WI38 (cell line): ENCODE measurements at regions not wholly inside any gene's neighbourhood (a gene's known extent, or its start where the extent isn't known, plus 50 kb on each side); places are given as distances from the start of the nearest gene placed in this dataset.

ENCODE experiments used
- H3K4me3 ChIP-seq: 2 replicates; pipeline ENCODE4 v1.5.1; 2011; ENCODE audit warnings: low read depth, mild to moderate bottlenecking, control low read depth, low read length
- CTCF ChIP-seq: IDR thresholded peaks from 2 replicates; pipeline ENCODE4 v1.5.1; 2012; ENCODE audit warnings: low read depth, mild to moderate bottlenecking, control low read depth, low read length

DNA sequence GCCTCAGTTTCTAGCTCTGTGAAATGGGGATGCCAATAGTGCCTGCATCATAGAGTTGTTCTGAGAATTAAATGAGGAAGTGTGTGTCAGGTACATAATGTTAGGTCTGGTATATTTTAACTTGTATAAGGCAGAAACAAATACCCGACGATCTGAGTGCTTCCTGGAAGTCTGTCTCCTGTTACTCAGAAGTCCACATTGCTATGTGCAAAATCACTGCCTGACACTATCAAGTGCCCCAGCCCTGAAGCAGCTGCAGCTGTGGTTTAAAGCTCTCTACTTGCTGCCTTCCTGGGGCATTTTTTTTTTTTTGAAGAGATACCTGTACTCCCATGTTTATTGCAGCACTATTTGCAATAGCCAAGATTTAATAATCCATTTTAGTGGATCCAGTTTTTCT, 125.3 kb downstream of the SLC4A3 start:
- no peak for TF ChIP-seq CTCF
- no peak overlapping the region for H3K4me3 ChIP-seq

DNA sequence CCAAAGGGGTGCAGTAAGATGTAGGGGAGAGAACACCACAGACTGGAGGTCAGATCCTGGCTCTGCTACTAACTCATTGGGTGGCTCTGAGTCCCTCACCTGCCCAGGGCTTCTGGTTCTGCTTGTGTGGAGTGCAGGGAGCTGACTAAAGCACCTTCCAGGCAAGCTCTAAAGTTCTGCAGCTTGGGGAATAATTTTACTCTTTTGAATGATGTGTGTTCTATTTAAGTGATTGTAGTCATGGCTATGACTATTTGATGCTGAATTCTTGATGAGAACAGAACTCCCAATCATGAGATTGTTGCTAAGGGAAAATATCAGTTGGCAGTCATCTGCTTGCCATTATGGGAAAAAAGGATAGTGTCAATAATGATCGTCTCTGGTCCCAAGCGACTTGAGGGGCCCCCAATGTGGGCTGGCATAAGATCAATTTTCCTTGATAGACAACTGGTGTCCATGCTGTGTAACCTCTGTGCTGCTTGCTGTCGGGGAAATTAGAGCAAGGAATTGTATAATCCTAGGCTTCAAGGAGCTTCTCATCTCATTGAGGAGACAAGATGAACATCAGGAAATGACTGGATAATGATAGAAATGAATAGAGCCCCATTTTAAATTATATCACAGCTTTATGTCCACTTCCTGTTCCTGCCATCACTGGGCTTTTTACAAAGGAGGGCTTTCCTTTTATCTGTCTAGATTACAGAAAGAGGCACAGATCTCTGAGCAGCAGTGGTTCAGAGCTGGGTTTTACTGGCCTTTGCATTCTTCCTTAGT, 131.7 kb downstream of the SLC4A3 start:
- no peak for TF ChIP-seq CTCF

DNA sequence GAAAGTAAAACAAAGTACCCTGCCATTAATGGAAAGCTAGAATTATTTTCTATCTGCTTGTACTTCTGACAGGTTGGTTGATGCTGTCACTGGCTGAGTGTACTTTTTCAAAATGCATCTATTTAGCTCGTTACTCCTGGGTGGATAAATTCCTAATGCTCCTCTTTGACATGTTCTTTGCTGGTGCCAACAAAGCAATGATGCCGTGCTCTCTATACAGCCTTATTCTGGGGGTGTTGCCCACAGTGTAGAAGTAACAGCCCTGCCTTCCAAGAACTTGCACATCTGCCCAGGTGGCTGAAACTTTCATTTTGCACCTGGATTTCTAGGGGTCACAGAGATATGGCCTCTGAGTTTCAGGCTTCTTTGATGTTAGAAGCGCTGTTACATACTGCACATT, 132.4 kb downstream of the SLC4A3 start:
- H3K4me3 ChIP-seq = no peak overlapping the region
- no peak for TF ChIP-seq CTCF

More for the DNA sequence above, 131.7 kb downstream of the SLC4A3 start:
- H3K4me3 ChIP-seq = no peak overlapping the region

DNA sequence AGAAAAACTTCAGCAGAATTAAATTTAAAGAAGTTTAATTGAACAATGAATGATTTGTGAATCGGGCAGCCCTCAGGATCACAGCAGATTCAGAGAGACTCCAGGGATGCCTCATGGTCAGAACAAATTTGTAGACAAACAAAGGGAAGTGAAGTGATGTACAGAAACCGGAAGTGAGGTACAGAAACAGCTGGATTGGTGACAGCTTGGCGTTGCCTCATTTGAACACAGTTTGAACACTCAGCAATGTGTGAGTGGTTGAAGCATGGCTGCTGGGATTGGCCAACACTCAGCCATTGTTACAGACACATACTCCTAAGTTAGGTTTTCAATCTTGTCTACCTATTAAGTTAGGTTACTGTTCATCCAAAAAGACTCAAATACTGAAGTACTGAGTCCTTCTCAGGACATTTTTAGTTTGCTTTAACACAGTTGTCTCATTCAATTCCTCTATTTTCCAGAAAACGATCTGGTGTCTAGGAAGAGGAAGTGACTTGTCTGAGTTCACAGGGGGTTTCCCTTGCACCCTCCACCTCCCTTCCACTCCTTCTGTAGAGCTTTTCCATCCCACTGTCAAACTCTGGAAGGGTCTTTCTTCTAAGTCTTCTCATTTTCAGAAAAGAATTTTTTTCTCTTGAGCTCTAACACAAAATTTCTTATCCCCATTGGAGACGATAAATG, 137.9 kb downstream of the SLC4A3 start:
- TF ChIP-seq CTCF = no peak
- no peak overlapping the region for H3K4me3 ChIP-seq

GRCh38 chr2:219766658-219767057, 139.2 kb downstream of the SLC4A3 start:
- no peak for TF ChIP-seq CTCF
- no peak overlapping the region for H3K4me3 ChIP-seq

GRCh38 chr2:219769090-219769910, 141.9 kb downstream of the SLC4A3 start:
- no peak overlapping the region for H3K4me3 ChIP-seq
- TF ChIP-seq CTCF = no peak
